Liver (tissue), 3 donors: ENCODE measurements at regions not wholly inside any gene's neighbourhood (a gene's known extent, or its start where the extent isn't known, plus 50 kb on each side); places are given as distances from the start of the nearest gene placed in this dataset.

ENCODE experiments used
- EGR1 ChIP-seq, 2 donors: IDR thresholded peaks; 2 replicates each; pipeline ENCODE4 v1.6.1; 2016 to 2018; ENCODE audit warnings: antibody characterized with exemption in 2 of 2, low read depth in 2 of 2
- GABPA ChIP-seq, 2 donors: IDR thresholded peaks in 1 of 2; conservative IDR thresholded peaks in 1 of 2; 2 replicates each; pipeline ENCODE4 v1.6.1; 2016; ENCODE audit warnings: antibody characterized with exemption in 2 of 2, mild to moderate bottlenecking in 1 of 2, moderate library complexity in 1 of 2
- JUND ChIP-seq, 2 donors: IDR thresholded peaks; 2 replicates each; pipeline ENCODE4 v1.6.1; 2016; ENCODE audit warnings: antibody characterized with exemption in 2 of 2
- NR2F2 ChIP-seq: IDR thresholded peaks from 2 replicates; pipeline ENCODE4 v1.6.1; 2016; ENCODE audit warnings: antibody characterized with exemption
- RAD21 ChIP-seq, 2 donors: IDR thresholded peaks; 2 replicates each; pipeline ENCODE4 v1.6.1; 2016; ENCODE audit warnings: antibody characterized with exemption in 2 of 2, mild to moderate bottlenecking in 2 of 2
- RXRA ChIP-seq, 2 donors: IDR thresholded peaks; 2 replicates each; pipeline ENCODE4 v1.6.1; 2017 to 2018; ENCODE audit warnings: antibody characterized with exemption in 2 of 2, mild to moderate bottlenecking in 1 of 2
- SP1 ChIP-seq: IDR thresholded peaks from 2 replicates; pipeline ENCODE4 v1.6.1; 2018; ENCODE audit warnings: antibody characterized with exemption, mild to moderate bottlenecking
- TAF1 ChIP-seq: conservative IDR thresholded peaks from 2 replicates; pipeline ENCODE4 v1.6.1; 2016; ENCODE audit warnings: antibody characterized with exemption, mild to moderate bottlenecking
- YY1 ChIP-seq: IDR thresholded peaks from 2 replicates; pipeline ENCODE4 v1.6.1; 2016; ENCODE audit warnings: antibody characterized with exemption, mild to moderate bottlenecking
- TF ChIP-seq, protein P1 (sequence below): fragments of 150-350 bp; IDR thresholded peaks from 2 replicates; pipeline ENCODE4 v1.5.1; 2017; ENCODE audit warnings: improper control_type of control experiment, low read depth, low read length; ENCODE audit not compliant: missing input control
- TF ChIP-seq, protein P2 (sequence below): IDR thresholded peaks from 2 replicates; pipeline ENCODE4 v1.6.1; 2016; ENCODE audit warnings: antibody characterized with exemption
- TF ChIP-seq, protein P3 (sequence below): IDR thresholded peaks from 2 replicates; pipeline ENCODE4 v1.6.1; 2016; ENCODE audit warnings: antibody characterized with exemption, mild to moderate bottlenecking
- TF ChIP-seq, protein P4 (sequence below): IDR thresholded peaks from 2 replicates; pipeline ENCODE4 v1.6.1; 2016; ENCODE audit warnings: antibody characterized with exemption
- donor health status: healthy.
- donor health status: healthy.

DNA sequence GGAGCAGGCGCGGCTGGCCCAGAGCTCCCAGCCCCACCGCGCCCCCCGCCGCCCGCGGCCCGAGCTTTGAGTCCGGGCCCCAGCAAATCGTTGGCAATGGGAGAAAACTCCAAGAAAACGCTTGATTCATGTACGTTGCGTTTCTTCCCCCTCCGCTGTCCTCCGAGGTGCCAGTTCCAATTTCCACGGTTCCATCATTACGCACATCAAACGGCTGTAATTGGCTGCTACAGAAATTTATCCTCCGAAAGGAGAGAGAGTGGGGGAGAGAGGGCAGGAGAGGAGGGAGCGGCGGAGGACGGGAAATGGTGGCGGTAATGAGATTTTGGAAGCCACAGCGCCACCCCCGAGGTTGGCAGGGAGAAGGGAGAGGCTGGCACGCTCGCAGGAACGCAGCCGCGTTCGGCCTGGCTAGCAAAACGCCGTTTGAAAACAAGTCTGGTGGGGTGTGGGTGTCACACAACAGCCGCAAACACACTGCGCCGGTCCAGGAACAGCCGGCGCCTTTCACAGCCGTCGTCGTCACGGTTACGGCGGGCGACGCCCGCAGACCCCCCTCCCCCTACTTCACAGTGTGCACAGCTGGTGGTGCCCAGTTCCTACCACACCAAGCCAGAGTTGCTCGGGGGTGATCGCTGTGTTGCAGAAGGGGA, 57.5 kb downstream of the UNCX start:
- TF ChIP-seq SP1, result no peak
- no peak for TF ChIP-seq TAF1
- TF ChIP-seq, protein P1, sequence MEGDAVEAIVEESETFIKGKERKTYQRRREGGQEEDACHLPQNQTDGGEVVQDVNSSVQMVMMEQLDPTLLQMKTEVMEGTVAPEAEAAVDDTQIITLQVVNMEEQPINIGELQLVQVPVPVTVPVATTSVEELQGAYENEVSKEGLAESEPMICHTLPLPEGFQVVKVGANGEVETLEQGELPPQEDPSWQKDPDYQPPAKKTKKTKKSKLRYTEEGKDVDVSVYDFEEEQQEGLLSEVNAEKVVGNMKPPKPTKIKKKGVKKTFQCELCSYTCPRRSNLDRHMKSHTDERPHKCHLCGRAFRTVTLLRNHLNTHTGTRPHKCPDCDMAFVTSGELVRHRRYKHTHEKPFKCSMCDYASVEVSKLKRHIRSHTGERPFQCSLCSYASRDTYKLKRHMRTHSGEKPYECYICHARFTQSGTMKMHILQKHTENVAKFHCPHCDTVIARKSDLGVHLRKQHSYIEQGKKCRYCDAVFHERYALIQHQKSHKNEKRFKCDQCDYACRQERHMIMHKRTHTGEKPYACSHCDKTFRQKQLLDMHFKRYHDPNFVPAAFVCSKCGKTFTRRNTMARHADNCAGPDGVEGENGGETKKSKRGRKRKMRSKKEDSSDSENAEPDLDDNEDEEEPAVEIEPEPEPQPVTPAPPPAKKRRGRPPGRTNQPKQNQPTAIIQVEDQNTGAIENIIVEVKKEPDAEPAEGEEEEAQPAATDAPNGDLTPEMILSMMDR, result no peak
- no peak for TF ChIP-seq RAD21 (IDR thresholded peaks at IDR 0.05)
- no peak for TF ChIP-seq GABPA (IDR thresholded peaks at IDR 0.05 in 1 of 2, conservative IDR thresholded peaks at IDR 0.05 in 1 of 2)
- no peak for TF ChIP-seq NR2F2
- TF ChIP-seq, protein P2, sequence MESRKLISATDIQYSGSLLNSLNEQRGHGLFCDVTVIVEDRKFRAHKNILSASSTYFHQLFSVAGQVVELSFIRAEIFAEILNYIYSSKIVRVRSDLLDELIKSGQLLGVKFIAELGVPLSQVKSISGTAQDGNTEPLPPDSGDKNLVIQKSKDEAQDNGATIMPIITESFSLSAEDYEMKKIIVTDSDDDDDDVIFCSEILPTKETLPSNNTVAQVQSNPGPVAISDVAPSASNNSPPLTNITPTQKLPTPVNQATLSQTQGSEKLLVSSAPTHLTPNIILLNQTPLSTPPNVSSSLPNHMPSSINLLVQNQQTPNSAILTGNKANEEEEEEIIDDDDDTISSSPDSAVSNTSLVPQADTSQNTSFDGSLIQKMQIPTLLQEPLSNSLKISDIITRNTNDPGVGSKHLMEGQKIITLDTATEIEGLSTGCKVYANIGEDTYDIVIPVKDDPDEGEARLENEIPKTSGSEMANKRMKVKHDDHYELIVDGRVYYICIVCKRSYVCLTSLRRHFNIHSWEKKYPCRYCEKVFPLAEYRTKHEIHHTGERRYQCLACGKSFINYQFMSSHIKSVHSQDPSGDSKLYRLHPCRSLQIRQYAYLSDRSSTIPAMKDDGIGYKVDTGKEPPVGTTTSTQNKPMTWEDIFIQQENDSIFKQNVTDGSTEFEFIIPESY, result no peak
- TF ChIP-seq, protein P3, sequence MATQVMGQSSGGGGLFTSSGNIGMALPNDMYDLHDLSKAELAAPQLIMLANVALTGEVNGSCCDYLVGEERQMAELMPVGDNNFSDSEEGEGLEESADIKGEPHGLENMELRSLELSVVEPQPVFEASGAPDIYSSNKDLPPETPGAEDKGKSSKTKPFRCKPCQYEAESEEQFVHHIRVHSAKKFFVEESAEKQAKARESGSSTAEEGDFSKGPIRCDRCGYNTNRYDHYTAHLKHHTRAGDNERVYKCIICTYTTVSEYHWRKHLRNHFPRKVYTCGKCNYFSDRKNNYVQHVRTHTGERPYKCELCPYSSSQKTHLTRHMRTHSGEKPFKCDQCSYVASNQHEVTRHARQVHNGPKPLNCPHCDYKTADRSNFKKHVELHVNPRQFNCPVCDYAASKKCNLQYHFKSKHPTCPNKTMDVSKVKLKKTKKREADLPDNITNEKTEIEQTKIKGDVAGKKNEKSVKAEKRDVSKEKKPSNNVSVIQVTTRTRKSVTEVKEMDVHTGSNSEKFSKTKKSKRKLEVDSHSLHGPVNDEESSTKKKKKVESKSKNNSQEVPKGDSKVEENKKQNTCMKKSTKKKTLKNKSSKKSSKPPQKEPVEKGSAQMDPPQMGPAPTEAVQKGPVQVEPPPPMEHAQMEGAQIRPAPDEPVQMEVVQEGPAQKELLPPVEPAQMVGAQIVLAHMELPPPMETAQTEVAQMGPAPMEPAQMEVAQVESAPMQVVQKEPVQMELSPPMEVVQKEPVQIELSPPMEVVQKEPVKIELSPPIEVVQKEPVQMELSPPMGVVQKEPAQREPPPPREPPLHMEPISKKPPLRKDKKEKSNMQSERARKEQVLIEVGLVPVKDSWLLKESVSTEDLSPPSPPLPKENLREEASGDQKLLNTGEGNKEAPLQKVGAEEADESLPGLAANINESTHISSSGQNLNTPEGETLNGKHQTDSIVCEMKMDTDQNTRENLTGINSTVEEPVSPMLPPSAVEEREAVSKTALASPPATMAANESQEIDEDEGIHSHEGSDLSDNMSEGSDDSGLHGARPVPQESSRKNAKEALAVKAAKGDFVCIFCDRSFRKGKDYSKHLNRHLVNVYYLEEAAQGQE, result no peak
- no peak for TF ChIP-seq YY1
- TF ChIP-seq RXRA (IDR thresholded peaks at IDR 0.05), result no peak
- TF ChIP-seq, protein P4, sequence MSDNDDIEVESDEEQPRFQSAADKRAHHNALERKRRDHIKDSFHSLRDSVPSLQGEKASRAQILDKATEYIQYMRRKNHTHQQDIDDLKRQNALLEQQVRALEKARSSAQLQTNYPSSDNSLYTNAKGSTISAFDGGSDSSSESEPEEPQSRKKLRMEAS, result no peak
- TF ChIP-seq EGR1 (IDR thresholded peaks at IDR 0.05; ENCODE audit: low read depth in 2 of 2), result no peak
- no peak for TF ChIP-seq JUND (IDR thresholded peaks at IDR 0.05)
